ENCODE measurements at regions not wholly inside any gene's neighbourhood (a gene's known extent, or its start where the extent isn't known, plus 50 kb on each side); places are given as distances from the start of the nearest gene placed in this dataset.

GRCh38 chr9:28607843-28608242 lies 1034.6 kb upstream of the C9orf72 start:
- no peak overlapping the region for H3K4me3 ChIP-seq
- no peaks in the 10 kb centered on the region for H3K27me3 ChIP-seq
- no peaks in the 10 kb centered on the region for H3K36me3 ChIP-seq
- no peak for DNase-seq
- intact Hi-C loops (cut with DNase I): no loop called here
- H3K4me1 ChIP-seq: peaks cover 0 to 3% (median 0%) of the 10 kb centered on the region in 4 donors
- TF ChIP-seq, protein P1, sequence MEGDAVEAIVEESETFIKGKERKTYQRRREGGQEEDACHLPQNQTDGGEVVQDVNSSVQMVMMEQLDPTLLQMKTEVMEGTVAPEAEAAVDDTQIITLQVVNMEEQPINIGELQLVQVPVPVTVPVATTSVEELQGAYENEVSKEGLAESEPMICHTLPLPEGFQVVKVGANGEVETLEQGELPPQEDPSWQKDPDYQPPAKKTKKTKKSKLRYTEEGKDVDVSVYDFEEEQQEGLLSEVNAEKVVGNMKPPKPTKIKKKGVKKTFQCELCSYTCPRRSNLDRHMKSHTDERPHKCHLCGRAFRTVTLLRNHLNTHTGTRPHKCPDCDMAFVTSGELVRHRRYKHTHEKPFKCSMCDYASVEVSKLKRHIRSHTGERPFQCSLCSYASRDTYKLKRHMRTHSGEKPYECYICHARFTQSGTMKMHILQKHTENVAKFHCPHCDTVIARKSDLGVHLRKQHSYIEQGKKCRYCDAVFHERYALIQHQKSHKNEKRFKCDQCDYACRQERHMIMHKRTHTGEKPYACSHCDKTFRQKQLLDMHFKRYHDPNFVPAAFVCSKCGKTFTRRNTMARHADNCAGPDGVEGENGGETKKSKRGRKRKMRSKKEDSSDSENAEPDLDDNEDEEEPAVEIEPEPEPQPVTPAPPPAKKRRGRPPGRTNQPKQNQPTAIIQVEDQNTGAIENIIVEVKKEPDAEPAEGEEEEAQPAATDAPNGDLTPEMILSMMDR (IDR thresholded peaks at IDR 0.05): no peak
- no peak overlapping the region for H3K27ac ChIP-seq
- no peaks in the 10 kb centered on the region for H3K9me3 ChIP-seq

DNA sequence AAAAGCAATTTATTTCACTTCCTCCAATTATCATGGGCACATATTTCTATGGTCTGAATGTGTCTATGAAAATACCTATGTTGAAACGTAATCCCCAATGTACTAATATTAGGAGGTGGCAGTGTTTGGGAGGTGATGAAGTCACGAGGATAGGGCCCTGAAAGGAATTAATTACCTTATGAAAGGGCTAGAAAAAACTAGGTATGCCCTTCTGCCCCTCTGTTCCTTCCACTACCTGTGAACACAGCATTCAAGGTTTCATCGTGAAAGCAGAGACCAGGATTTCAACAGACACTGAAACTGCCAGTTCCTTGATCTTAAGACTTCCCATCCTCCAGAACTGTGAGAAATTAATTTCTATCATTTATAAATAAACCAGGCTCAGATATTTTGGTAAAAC lies 1037.1 kb upstream of the C9orf72 start:
- 38 to 62% methylated on average over 3 of the region's 3 CpGs for WGBS, 2 donors
- H3K4me3 ChIP-seq: no peak overlapping the region
- H3K27ac ChIP-seq: no peak overlapping the region
- TF ChIP-seq POLR2A (IDR thresholded peaks at IDR 0.05) (no peak), EP300 (IDR thresholded peaks at IDR 0.05) (no peak), POLR2AphosphoS5 (IDR thresholded peaks at IDR 0.05) (no peak)
- TF ChIP-seq, protein P1 (IDR thresholded peaks at IDR 0.05): no peak
- no peak for DNase-seq
- H3K9me3 ChIP-seq: no peaks in the 10 kb centered on the region
- H3K4me1 ChIP-seq: no peaks in the 10 kb centered on the region
- no peaks in the 10 kb centered on the region for H3K36me3 ChIP-seq
- intact Hi-C loops (cut with DNase I): no loop called here
- H3K27me3 ChIP-seq: no peaks in the 10 kb centered on the region

- intact Hi-C loops (cut with DNase I): no loop called here
- no peaks in the 10 kb centered on the region for H3K4me1 ChIP-seq
- WGBS, 2 donors: 35 to 61% methylated on average over 1 of the region's 1 CpG
- no peaks in the 10 kb centered on the region for H3K27me3 ChIP-seq
- no peaks in the 10 kb centered on the region for H3K9me3 ChIP-seq
- no peak for TF ChIP-seq POLR2A (IDR thresholded peaks at IDR 0.05)
- no peak overlapping the region for H3K27ac ChIP-seq
- DNase-seq: no peak
- no peak overlapping the region for H3K4me3 ChIP-seq
- no peaks in the 10 kb centered on the region for H3K36me3 ChIP-seq
Observed at GRCh38 chr9:28616310-28616709, 1043.0 kb upstream of the C9orf72 start.

GRCh38 chr9:28620011-28620410 lies 1046.7 kb upstream of the C9orf72 start:
- TF ChIP-seq, protein P1 (IDR thresholded peaks at IDR 0.05): no peak
- TF ChIP-seq EP300 (IDR thresholded peaks at IDR 0.05) (no peak), POLR2AphosphoS5 (IDR thresholded peaks at IDR 0.05) (no peak), POLR2A (IDR thresholded peaks at IDR 0.05) (no peak)
- Histone ChIP-seq H3K4me1 (no peaks in the 10 kb centered on the region), H3K27me3 (no peaks in the 10 kb centered on the region), H3K36me3 (no peaks in the 10 kb centered on the region), H3K9me3 (no peaks in the 10 kb centered on the region), H3K4me3 (no peak overlapping the region), H3K27ac (no peak overlapping the region)
- 34 to 75% methylated on average over 1 of the region's 1 CpG for WGBS, 2 donors
- DNase-seq: no peak
- intact Hi-C loops (cut with DNase I): no loop called here

DNA sequence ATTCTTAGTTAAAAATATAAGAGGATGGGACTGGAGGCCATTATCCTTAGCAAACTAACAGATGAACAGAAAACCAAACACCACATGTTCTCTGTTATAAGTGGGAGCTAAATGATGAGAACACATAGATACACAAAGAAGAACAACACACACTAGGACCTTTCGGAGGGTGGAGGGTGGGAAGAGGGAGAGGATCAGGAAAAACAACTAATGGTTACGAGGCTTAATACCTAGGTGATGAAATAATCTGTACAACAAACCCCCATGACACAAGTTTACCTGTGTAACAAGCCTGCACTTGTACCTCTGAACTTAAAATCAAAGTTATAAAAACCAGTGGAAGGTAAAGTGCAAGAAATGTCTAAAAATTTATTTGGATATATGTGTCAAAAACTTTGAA lies 1047.4 kb upstream of the C9orf72 start:
- no peak for DNase-seq
- intact Hi-C loops (cut with DNase I): no loop called here
- Histone ChIP-seq H3K27me3 (no peaks in the 10 kb centered on the region), H3K36me3 (no peaks in the 10 kb centered on the region), H3K4me1 (no peaks in the 10 kb centered on the region), H3K27ac (no peak overlapping the region), H3K9me3 (no peaks in the 10 kb centered on the region), H3K4me3 (no peak overlapping the region)
- TF ChIP-seq POLR2AphosphoS5 (IDR thresholded peaks at IDR 0.05) (no peak), POLR2A (IDR thresholded peaks at IDR 0.05) (no peak), EP300 (IDR thresholded peaks at IDR 0.05) (no peak)
- WGBS, 2 donors: 57 to 77% methylated on average over 2 of the region's 2 CpGs

DNA sequence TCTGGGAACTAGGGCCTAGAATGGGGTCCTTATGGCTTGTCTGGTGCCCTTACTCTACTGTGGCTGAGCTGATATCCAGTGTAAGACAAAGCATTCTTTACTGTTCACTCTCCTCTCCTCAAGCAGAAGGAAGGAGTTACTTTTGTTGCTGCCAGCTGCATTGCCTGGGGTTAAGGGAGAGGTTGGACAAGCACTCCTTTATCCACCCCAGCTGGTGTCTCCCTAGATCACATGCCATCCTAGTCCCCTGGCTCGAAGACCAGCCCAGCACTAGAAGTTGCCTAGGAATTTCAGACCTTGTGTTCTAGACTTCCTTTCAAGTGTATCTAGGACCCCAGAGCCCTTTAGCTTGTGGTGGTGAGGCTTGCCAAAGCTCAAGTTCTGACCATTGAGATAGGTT lies 1051.5 kb upstream of the C9orf72 start:
- Histone ChIP-seq H3K27me3 (no peaks in the 10 kb centered on the region), H3K9me3 (no peaks in the 10 kb centered on the region), H3K27ac (no peak overlapping the region), H3K4me1 (no peaks in the 10 kb centered on the region), H3K36me3 (no peaks in the 10 kb centered on the region), H3K4me3 (no peak overlapping the region)
- DNase-seq: no peak
- TF ChIP-seq, protein P1 (IDR thresholded peaks at IDR 0.05): no peak
- TF ChIP-seq EP300 (IDR thresholded peaks at IDR 0.05): no peak
- 61 to 80% methylated on average over 1 of the region's 1 CpG for WGBS, 2 donors
- intact Hi-C loops (cut with DNase I): no loop called here

Data from sigmoid colon (tissue), 6 donors.